Neural progenitor cell (in vitro differentiated cells): ENCODE measurements at regions not wholly inside any gene's neighbourhood (a gene's known extent, or its start where the extent isn't known, plus 50 kb on each side); places are given as distances from the start of the nearest gene placed in this dataset.

Source experiments
- DNase-seq: peaks from one replicate; pipeline ENCODE4 v3.0.0-alpha.2; 2016; ENCODE audit warnings: low spot score
- H2AFZ ChIP-seq: fragments of 200-600 bp; sonication (generic); replicated peaks from 2 replicates; pipeline ENCODE4 v1.6.1; 2016; ENCODE audit warnings: antibody characterized with exemption
- H3F3A ChIP-seq: fragments of 200-600 bp; sonication (generic); 2 replicates; pipeline ENCODE4 v1.6.1; 2016; ENCODE audit warnings: antibody characterized with exemption, low read depth
- H3K27ac ChIP-seq: fragments of 200-600 bp; sonication (generic); 2 replicates; pipeline ENCODE4 v1.5.1; 2016; ENCODE audit warnings: mild to moderate bottlenecking
- H3K27me3 ChIP-seq: fragments of 200-600 bp; sonication (generic); 2 replicates; pipeline ENCODE4 v1.6.1; 2016; ENCODE audit warnings: mild to moderate bottlenecking, moderate library complexity
- H3K36me3 ChIP-seq: fragments of 200-600 bp; sonication (generic); 2 replicates; pipeline ENCODE4 v1.5.1; 2016
- H3K4me1 ChIP-seq: fragments of 200-600 bp; sonication (generic); 2 replicates; pipeline ENCODE4 v1.6.1; 2016; ENCODE audit warnings: mixed run types
- H3K4me2 ChIP-seq: fragments of 200-600 bp; sonication (generic); 2 replicates; pipeline ENCODE4 v1.6.1; 2016
- H3K4me3 ChIP-seq: fragments of 200-600 bp; sonication (generic); 2 replicates; pipeline ENCODE4 v1.5.1; 2016
- H3K79me2 ChIP-seq: fragments of 200-600 bp; sonication (generic); 2 replicates; pipeline ENCODE4 v1.6.1; 2016; ENCODE audit warnings: low read depth
- H3K9ac ChIP-seq: fragments of 200-600 bp; sonication (generic); 2 replicates; pipeline ENCODE4 v1.6.1; 2016
- H3K9me3 ChIP-seq: fragments of 200-600 bp; sonication (generic); 2 replicates; pipeline ENCODE4 v1.5.1; 2016; ENCODE audit warnings: low read depth
- H4K20me1 ChIP-seq: fragments of 200-600 bp; sonication (generic); 2 replicates; pipeline ENCODE4 v1.6.1; 2016; ENCODE audit warnings: low read depth
- H3K27ac Mint-ChIP-seq: 3 replicates; pipeline ENCODE4 v1.8.0; 2021; ENCODE audit warnings: mixed read lengths
- H3K27me3 Mint-ChIP-seq: 2 replicates; pipeline ENCODE4 v1.8.0; 2022; ENCODE audit warnings: low read depth, mild to moderate bottlenecking, inconsistent platforms, moderate library complexity, mixed read lengths; ENCODE audit not compliant: insufficient read depth
- H3K36me3 Mint-ChIP-seq: 3 replicates; pipeline ENCODE4 v1.8.0; 2021; ENCODE audit warnings: mixed read lengths
- H3K4me1 Mint-ChIP-seq: 3 replicates; pipeline ENCODE4 v1.8.0; 2021; ENCODE audit warnings: mixed read lengths
- H3K4me3 Mint-ChIP-seq: 3 replicates; pipeline ENCODE4 v1.8.0; 2021; ENCODE audit warnings: mild to moderate bottlenecking, moderate library complexity, mixed read lengths
- H3K9me3 Mint-ChIP-seq: 3 replicates; pipeline ENCODE4 v1.8.0; 2020; ENCODE audit warnings: mixed read lengths
- CTCF ChIP-seq: fragments of 200-600 bp; sonication (generic); IDR thresholded peaks from 2 replicates; pipeline ENCODE4 v1.5.1; 2017; ENCODE audit warnings: antibody characterized with exemption, mild to moderate bottlenecking
- EZH2 ChIP-seq: fragments of 200-600 bp; sonication (generic); IDR thresholded peaks from 2 replicates; pipeline ENCODE4 v1.6.1; 2017; ENCODE audit warnings: antibody characterized with exemption, mild to moderate bottlenecking, moderate library complexity
- EZH2phosphoT487 ChIP-seq: fragments of 200-600 bp; sonication (generic); IDR thresholded peaks from 2 replicates; pipeline ENCODE4 v1.6.1; 2017; ENCODE audit warnings: antibody characterized with exemption

- no peak overlapping the region for H3K4me2 ChIP-seq
- no peaks in the 10 kb centered on the region for H3K9me3 ChIP-seq
- H3K4me3 ChIP-seq, result no peak overlapping the region
- no peaks in the 10 kb centered on the region for H3K27me3 ChIP-seq
- no peak overlapping the region for H3K27ac Mint-ChIP-seq
- DNase-seq, result no peak
- no peak overlapping the region for H3K4me3 Mint-ChIP-seq
- TF ChIP-seq EZH2 (no peak), EZH2phosphoT487 (no peak), CTCF (no peak)
- H3K36me3 Mint-ChIP-seq, result peaks cover 4% of the 10 kb centered on the region
- no peak overlapping the region for H2AFZ ChIP-seq
- H3F3A ChIP-seq, result no peaks in the 10 kb centered on the region
- peaks cover 14% of the 10 kb centered on the region for H3K9me3 Mint-ChIP-seq
- H3K36me3 ChIP-seq, result no peaks in the 10 kb centered on the region
- no peaks in the 10 kb centered on the region for H3K4me1 Mint-ChIP-seq
- no peaks in the 10 kb centered on the region for H4K20me1 ChIP-seq
- H3K27me3 Mint-ChIP-seq, result no peaks in the 10 kb centered on the region
- no peak overlapping the region for H3K27ac ChIP-seq
- no peak overlapping the region for H3K9ac ChIP-seq
- no peaks in the 10 kb centered on the region for H3K4me1 ChIP-seq
- no peaks in the 10 kb centered on the region for H3K79me2 ChIP-seq
Observed at GRCh38 chr14:53391631-53392285, 238.6 kb upstream of the DDHD1 start.

DNA sequence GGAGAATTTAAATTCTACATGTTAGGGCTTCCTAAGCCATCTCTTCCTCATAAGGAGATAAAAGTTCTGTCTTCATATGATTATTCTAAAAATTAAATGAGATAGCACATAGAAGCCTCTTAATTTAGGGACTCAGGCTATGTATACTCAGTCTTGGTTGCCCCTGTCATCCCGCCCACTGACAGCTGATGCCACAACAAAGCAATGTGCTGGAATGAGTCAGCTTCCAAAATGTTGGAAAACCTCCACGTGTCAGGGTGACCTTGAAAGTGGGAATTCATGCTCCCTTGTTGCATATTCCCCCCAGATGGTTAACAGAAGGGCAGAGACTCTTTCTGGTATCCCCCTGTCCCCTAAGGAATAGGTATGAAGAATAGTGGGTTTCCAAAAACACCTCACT, 238.0 kb upstream of the DDHD1 start:
- TF ChIP-seq EZH2, result no peak
- no peak for TF ChIP-seq EZH2phosphoT487
- no peak for TF ChIP-seq CTCF
- H3K9ac ChIP-seq, result no peak overlapping the region
- H3K4me2 ChIP-seq, result no peak overlapping the region
- H3K9me3 ChIP-seq, result no peaks in the 10 kb centered on the region
- H3F3A ChIP-seq, result no peaks in the 10 kb centered on the region
- H3K4me3 ChIP-seq, result no peak overlapping the region
- H2AFZ ChIP-seq, result no peak overlapping the region
- H3K4me3 Mint-ChIP-seq, result no peak overlapping the region
- no peaks in the 10 kb centered on the region for H3K36me3 ChIP-seq
- no peaks in the 10 kb centered on the region for H4K20me1 ChIP-seq
- H3K9me3 Mint-ChIP-seq, result peaks cover 14% of the 10 kb centered on the region
- no peak for DNase-seq
- H3K4me1 Mint-ChIP-seq, result no peaks in the 10 kb centered on the region
- no peak overlapping the region for H3K27ac ChIP-seq
- no peaks in the 10 kb centered on the region for H3K4me1 ChIP-seq
- peaks cover 3% of the 10 kb centered on the region for H3K36me3 Mint-ChIP-seq
- H3K79me2 ChIP-seq, result no peaks in the 10 kb centered on the region
- no peaks in the 10 kb centered on the region for H3K27me3 ChIP-seq
- no peaks in the 10 kb centered on the region for H3K27me3 Mint-ChIP-seq
- H3K27ac Mint-ChIP-seq, result no peak overlapping the region

GRCh38 chr14:53390008-53390407, 236.9 kb upstream of the DDHD1 start:
- DNase-seq, result no peak
- Mint-ChIP-seq H3K9me3 (peaks cover 11% of the 10 kb centered on the region), H3K27me3 (no peaks in the 10 kb centered on the region), H3K4me1 (no peaks in the 10 kb centered on the region), H3K4me3 (no peak overlapping the region), H3K36me3 (peaks cover 2% of the 10 kb centered on the region), H3K27ac (no peak overlapping the region)
- no peaks in the 10 kb centered on the region for H3K79me2 ChIP-seq
- no peak overlapping the region for H3K4me2 ChIP-seq
- no peaks in the 10 kb centered on the region for H3F3A ChIP-seq
- H2AFZ ChIP-seq, result no peak overlapping the region
- no peaks in the 10 kb centered on the region for H4K20me1 ChIP-seq
- no peaks in the 10 kb centered on the region for H3K4me1 ChIP-seq
- H3K27ac ChIP-seq, result no peak overlapping the region
- no peaks in the 10 kb centered on the region for H3K9me3 ChIP-seq
- H3K9ac ChIP-seq, result no peak overlapping the region
- H3K27me3 ChIP-seq, result no peaks in the 10 kb centered on the region
- no peaks in the 10 kb centered on the region for H3K36me3 ChIP-seq
- H3K4me3 ChIP-seq, result no peak overlapping the region
- TF ChIP-seq EZH2, result no peak

GRCh38 chr14:53389202-53389601, 236.1 kb upstream of the DDHD1 start:
- Histone ChIP-seq H3K27ac (no peak overlapping the region), H4K20me1 (no peaks in the 10 kb centered on the region), H3K9ac (no peak overlapping the region), H3K36me3 (no peaks in the 10 kb centered on the region), H3F3A (no peaks in the 10 kb centered on the region), H3K9me3 (no peaks in the 10 kb centered on the region), H3K27me3 (no peaks in the 10 kb centered on the region), H3K4me2 (no peak overlapping the region), H3K4me1 (no peaks in the 10 kb centered on the region), H2AFZ (no peak overlapping the region), H3K79me2 (no peaks in the 10 kb centered on the region), H3K4me3 (no peak overlapping the region)
- DNase-seq, result no peak
- no peak overlapping the region for H3K27ac Mint-ChIP-seq
- peaks cover 6% of the 10 kb centered on the region for H3K9me3 Mint-ChIP-seq
- TF ChIP-seq EZH2phosphoT487 (no peak), EZH2 (no peak), CTCF (no peak)
- no peaks in the 10 kb centered on the region for H3K4me1 Mint-ChIP-seq
- no peak overlapping the region for H3K4me3 Mint-ChIP-seq
- peaks cover 1% of the 10 kb centered on the region for H3K36me3 Mint-ChIP-seq
- H3K27me3 Mint-ChIP-seq, result no peaks in the 10 kb centered on the region
